HEK293 (cell line): ENCODE measurements at regions not wholly inside any gene's neighbourhood (a gene's known extent, or its start where the extent isn't known, plus 50 kb on each side); places are given as distances from the start of the nearest gene placed in this dataset.

Experiments
- CTCF ChIA-PET: fragments of 350-600 bp; formaldehyde crosslinking; extraction: SDS; loops from one replicate; lab custom pipeline; 2021; ENCODE audit warnings: antibody characterized with exemption; lab: Yijun Ruan, JAX
- POLR2A ChIA-PET: fragments of 300-600 bp; formaldehyde crosslinking; extraction: SDS; loops from one replicate; lab custom pipeline; 2020; ENCODE audit warnings: antibody characterized with exemption, inconsistent platforms; lab: Yijun Ruan, JAX
- H3K27ac ChIP-seq: fragments of 200-500 bp; sonication (Bioruptor generic); 2 replicates; pipeline ENCODE4 v1.5.1; 2014; ENCODE audit warnings: low read depth, low read length, control low read depth, inconsistent platforms; ENCODE audit errors: extremely low read depth
- H3K36me3 ChIP-seq, 2 experiments: fragments of 200-500 bp in 1 of 2; sonication (Bioruptor generic) in 1 of 2; 1 replicate in 1 of 2; 2 replicates in 1 of 2; pipeline ENCODE4 v1.5.1; 2014 to 2017; ENCODE audit warnings: inconsistent platforms in 2 of 2, low read length in 2 of 2; ENCODE audit not compliant: control insufficient read depth in 2 of 2, insufficient read depth in 1 of 2
- H3K4me1 ChIP-seq: fragments of 200-500 bp; sonication (Bioruptor generic); 2 replicates; pipeline ENCODE4 v1.5.1; 2014; ENCODE audit warnings: mild to moderate bottlenecking, low read length, inconsistent platforms; ENCODE audit not compliant: control insufficient read depth, insufficient read depth
- H3K4me3 ChIP-seq: 2 replicates; pipeline ENCODE4 v1.5.1; 2011; ENCODE audit warnings: low read depth, mild to moderate bottlenecking, control low read depth, low read length, moderate library complexity
- H3K9me3 ChIP-seq: fragments of 200-500 bp; sonication (Bioruptor generic); 2 replicates; pipeline ENCODE4 v1.5.1; 2014; ENCODE audit warnings: low read depth, low read length, inconsistent platforms; ENCODE audit not compliant: control insufficient read depth, insufficient read depth
- GLIS1 ChIP-seq: fragments of 450-650 bp; formaldehyde crosslinking; IDR thresholded peaks from 2 replicates; pipeline ENCODE4 v1.5.1; 2016; ENCODE audit warnings: missing biosample characterization, missing genetic modification characterization
- GLIS2 ChIP-seq: fragments of 450-650 bp; formaldehyde crosslinking; IDR thresholded peaks from 2 replicates; pipeline ENCODE4 v1.5.1; 2016; ENCODE audit warnings: missing biosample characterization, missing genetic modification characterization
- IKZF3 ChIP-seq: fragments of 450-650 bp; IDR thresholded peaks from 2 replicates; pipeline ENCODE4 v1.5.0; 2018; ENCODE audit warnings: missing biosample characterization, mild to moderate bottlenecking, missing genetic modification characterization, moderate library complexity
- OSR2 ChIP-seq: fragments of 450-650 bp; formaldehyde crosslinking; IDR thresholded peaks from 2 replicates; pipeline ENCODE4 v1.5.1; 2016; ENCODE audit warnings: missing biosample characterization, missing genetic modification characterization
- YY2 ChIP-seq: fragments of 450-650 bp; formaldehyde crosslinking; IDR thresholded peaks from 2 replicates; pipeline ENCODE4 v1.5.1; 2016; ENCODE audit warnings: missing biosample characterization, missing genetic modification characterization
- ZEB2 ChIP-seq: fragments of 450-650 bp; formaldehyde crosslinking; IDR thresholded peaks from 2 replicates; pipeline ENCODE4 v1.5.1; 2016; ENCODE audit warnings: missing biosample characterization, missing genetic modification characterization
- ZNF280C ChIP-seq: fragments of 450-650 bp; formaldehyde crosslinking; IDR thresholded peaks from 2 replicates; pipeline ENCODE4 v1.5.1; 2016; ENCODE audit warnings: missing biosample characterization, missing genetic modification characterization
- ZNF350 ChIP-seq: fragments of 450-650 bp; formaldehyde crosslinking; IDR thresholded peaks from 2 replicates; pipeline ENCODE4 v1.5.0; 2017; ENCODE audit warnings: missing biosample characterization, mild to moderate bottlenecking, missing genetic modification characterization
- ZNF404 ChIP-seq: fragments of 450-650 bp; formaldehyde crosslinking; IDR thresholded peaks from 2 replicates; pipeline ENCODE4 v1.5.1; 2017; ENCODE audit warnings: missing biosample characterization, missing genetic modification characterization
- ZNF473 ChIP-seq: fragments of 450-650 bp; formaldehyde crosslinking; IDR thresholded peaks from 2 replicates; pipeline ENCODE4 v1.5.1; 2017; ENCODE audit warnings: missing biosample characterization, missing genetic modification characterization
- ZNF530 ChIP-seq: fragments of 450-650 bp; formaldehyde crosslinking; IDR thresholded peaks from 2 replicates; pipeline ENCODE4 v1.5.1; 2016; ENCODE audit warnings: low read depth, missing biosample characterization, missing genetic modification characterization
- ZNF561 ChIP-seq: fragments of 450-650 bp; IDR thresholded peaks from 2 replicates; pipeline ENCODE4 v1.5.1; 2018; ENCODE audit warnings: missing biosample characterization, missing genetic modification characterization, borderline replicate concordance
- ZNF830 ChIP-seq: fragments of 450-650 bp; IDR thresholded peaks from 2 replicates; pipeline ENCODE4 v1.5.0; 2018; ENCODE audit warnings: missing biosample characterization, missing genetic modification characterization, low read depth, mild to moderate bottlenecking, moderate library complexity
- TF ChIP-seq, protein P1 (sequence below): fragments of 450-650 bp; formaldehyde crosslinking; IDR thresholded peaks from 2 replicates; pipeline ENCODE4 v1.5.1; 2016; ENCODE audit warnings: missing biosample characterization, missing genetic modification characterization
- TF ChIP-seq, protein P2 (sequence below): fragments of 450-650 bp; formaldehyde crosslinking; IDR thresholded peaks from 2 replicates; pipeline ENCODE4 v1.5.1; 2016; ENCODE audit warnings: missing biosample characterization, missing genetic modification characterization
- TF ChIP-seq, protein P3 (sequence below): IDR thresholded peaks from 2 replicates; pipeline ENCODE4 v1.6.1; 2011; ENCODE audit warnings: mild to moderate bottlenecking, low read depth, low read length, borderline replicate concordance
- TF ChIP-seq, protein P4 (sequence below): fragments of 450-650 bp; formaldehyde crosslinking; IDR thresholded peaks from 2 replicates; pipeline ENCODE4 v1.5.1; 2016; ENCODE audit warnings: missing biosample characterization, missing genetic modification characterization

DNA sequence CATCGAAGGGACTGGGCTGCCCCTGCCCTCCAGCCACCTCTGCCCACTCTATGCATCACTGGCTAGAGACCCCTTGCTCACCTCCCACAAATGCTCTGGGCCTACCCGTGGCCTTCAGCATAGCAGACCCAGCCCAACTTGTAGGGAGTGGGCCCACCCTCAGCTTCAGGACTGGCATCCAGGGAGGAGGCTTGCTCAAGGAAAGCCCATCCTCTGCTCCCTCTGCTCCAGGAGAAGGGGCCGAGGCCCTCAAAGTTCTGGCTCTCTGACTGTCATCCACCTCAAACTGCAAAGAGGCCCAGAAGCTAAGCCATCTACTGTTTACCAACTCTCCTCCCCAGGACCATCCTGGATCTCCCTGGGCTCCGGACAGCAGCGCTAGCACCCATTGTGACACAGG lies 84.5 kb downstream of the C5orf15 start (continued):
- TF ChIP-seq, protein P1, sequence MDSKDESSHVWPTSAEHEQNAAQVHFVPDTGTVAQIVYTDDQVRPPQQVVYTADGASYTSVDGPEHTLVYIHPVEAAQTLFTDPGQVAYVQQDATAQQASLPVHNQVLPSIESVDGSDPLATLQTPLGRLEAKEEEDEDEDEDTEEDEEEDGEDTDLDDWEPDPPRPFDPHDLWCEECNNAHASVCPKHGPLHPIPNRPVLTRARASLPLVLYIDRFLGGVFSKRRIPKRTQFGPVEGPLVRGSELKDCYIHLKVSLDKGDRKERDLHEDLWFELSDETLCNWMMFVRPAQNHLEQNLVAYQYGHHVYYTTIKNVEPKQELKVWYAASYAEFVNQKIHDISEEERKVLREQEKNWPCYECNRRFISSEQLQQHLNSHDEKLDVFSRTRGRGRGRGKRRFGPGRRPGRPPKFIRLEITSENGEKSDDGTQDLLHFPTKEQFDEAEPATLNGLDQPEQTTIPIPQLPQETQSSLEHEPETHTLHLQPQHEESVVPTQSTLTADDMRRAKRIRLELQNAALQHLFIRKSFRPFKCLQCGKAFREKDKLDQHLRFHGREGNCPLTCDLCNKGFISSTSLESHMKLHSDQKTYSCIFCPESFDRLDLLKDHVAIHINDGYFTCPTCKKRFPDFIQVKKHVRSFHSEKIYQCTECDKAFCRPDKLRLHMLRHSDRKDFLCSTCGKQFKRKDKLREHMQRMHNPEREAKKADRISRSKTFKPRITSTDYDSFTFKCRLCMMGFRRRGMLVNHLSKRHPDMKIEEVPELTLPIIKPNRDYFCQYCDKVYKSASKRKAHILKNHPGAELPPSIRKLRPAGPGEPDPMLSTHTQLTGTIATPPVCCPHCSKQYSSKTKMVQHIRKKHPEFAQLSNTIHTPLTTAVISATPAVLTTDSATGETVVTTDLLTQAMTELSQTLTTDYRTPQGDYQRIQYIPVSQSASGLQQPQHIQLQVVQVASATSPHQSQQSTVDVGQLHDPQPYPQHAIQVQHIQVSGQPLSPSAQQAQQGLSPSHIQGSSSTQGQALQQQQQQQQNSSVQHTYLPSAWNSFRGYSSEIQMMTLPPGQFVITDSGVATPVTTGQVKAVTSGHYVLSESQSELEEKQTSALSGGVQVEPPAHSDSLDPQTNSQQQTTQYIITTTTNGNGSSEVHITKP (tag by site-specific recombination): no peak
- TF ChIP-seq ZEB2 (tag by site-specific recombination): no peak
- TF ChIP-seq YY2: no peak
- TF ChIP-seq ZNF830: no peak
- no peak for TF ChIP-seq ZNF561
- TF ChIP-seq ZNF280C (tag by site-specific recombination): no peak

DNA sequence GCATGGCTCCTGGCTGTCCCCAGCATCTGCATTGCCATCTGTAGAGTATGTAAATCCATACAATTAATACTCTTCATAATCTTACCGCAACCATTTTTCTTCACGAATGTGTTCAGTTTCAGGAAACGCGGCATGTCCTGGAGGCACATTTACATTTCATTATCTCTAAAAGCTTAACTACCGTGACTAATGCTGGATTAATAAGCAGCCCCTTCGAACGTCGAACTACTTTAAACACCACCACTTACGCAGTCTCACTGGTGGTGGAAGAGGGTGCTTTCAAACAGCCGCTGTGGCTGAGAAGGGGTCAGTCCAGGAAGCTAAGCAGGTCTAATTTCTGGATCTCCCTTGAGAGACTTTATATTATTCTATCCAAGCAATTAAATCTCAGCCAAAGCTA lies 85.6 kb downstream of the C5orf15 start:
- Histone ChIP-seq H3K27ac (no peak overlapping the region), H3K4me3 (no peak overlapping the region), H3K9me3 (no peaks in the 10 kb centered on the region), H3K4me1 (peaks cover 5% of the 10 kb centered on the region), H3K36me3 (no peaks in the 10 kb centered on the region)
- ChIA-PET POLR2A (no interaction called here), CTCF (interaction anchor here (0.7 to 0.9 kb wide), 2 partner anchors 13 to 14 kb away, joined by 3 read pairs; no protein-coding TSS in a partner anchor)
- TF ChIP-seq OSR2: 0 out of 2 replicates have a peak, but pooled peaks have one; percentile 11
- TF ChIP-seq, protein P2, sequence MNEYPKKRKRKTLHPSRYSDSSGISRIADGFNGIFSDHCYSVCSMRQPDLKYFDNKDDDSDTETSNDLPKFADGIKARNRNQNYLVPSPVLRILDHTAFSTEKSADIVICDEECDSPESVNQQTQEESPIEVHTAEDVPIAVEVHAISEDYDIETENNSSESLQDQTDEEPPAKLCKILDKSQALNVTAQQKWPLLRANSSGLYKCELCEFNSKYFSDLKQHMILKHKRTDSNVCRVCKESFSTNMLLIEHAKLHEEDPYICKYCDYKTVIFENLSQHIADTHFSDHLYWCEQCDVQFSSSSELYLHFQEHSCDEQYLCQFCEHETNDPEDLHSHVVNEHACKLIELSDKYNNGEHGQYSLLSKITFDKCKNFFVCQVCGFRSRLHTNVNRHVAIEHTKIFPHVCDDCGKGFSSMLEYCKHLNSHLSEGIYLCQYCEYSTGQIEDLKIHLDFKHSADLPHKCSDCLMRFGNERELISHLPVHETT: no peak

DNA sequence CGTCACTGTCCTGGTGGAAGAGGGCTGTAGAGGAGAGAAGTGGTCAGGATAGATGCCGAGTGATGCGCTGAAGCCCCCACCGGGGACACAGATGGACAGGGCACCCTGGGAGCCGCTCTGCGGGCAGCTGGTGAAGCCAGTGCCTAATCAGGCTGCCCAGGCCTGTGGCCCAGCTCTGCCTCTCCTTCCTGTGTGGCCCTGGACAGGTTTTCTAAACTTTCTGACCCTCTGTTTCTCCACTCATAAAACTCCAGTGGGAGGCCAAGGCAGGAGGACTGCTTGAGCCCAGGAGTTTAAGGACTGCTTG lies 86.1 kb downstream of the C5orf15 start:
- TF ChIP-seq GLIS2 (tag by site-specific recombination): no peak
- TF ChIP-seq ZNF404 (tag by site-specific recombination): no peak
- no peak for TF ChIP-seq GLIS1 (tag by site-specific recombination)
- ChIA-PET POLR2A (no interaction called here), CTCF (interaction anchor here (0.9 kb wide), 1 partner anchor 14 kb away, joined by 3 read pairs; no protein-coding TSS in a partner anchor)
- H3K27ac ChIP-seq: no peak overlapping the region
- H3K4me1 ChIP-seq: peaks cover 5% of the 10 kb centered on the region
- no peaks in the 10 kb centered on the region for H3K9me3 ChIP-seq
- H3K4me3 ChIP-seq: no peak overlapping the region
- no peaks in the 10 kb centered on the region for H3K36me3 ChIP-seq

- POLR2A ChIA-PET: no interaction called here
- Histone ChIP-seq H3K27ac (no peak overlapping the region), H3K9me3 (no peaks in the 10 kb centered on the region), H3K36me3 (no peaks in the 10 kb centered on the region), H3K4me3 (no peak overlapping the region), H3K4me1 (peaks cover 5% of the 10 kb centered on the region)
- CTCF ChIA-PET: interaction anchor here (0.5 to 0.9 kb wide), 2 partner anchors 13 to 79 kb away, joined by 3 to 4 read pairs; no protein-coding TSS in a partner anchor
- TF ChIP-seq ZNF473 (no peak), IKZF3 (tag by site-specific recombination) (no peak), ZNF350 (tag by site-specific recombination) (no peak), ZNF530 (no peak)
- TF ChIP-seq, protein P3, sequence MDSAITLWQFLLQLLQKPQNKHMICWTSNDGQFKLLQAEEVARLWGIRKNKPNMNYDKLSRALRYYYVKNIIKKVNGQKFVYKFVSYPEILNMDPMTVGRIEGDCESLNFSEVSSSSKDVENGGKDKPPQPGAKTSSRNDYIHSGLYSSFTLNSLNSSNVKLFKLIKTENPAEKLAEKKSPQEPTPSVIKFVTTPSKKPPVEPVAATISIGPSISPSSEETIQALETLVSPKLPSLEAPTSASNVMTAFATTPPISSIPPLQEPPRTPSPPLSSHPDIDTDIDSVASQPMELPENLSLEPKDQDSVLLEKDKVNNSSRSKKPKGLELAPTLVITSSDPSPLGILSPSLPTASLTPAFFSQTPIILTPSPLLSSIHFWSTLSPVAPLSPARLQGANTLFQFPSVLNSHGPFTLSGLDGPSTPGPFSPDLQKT: no peak
- TF ChIP-seq, protein P4, sequence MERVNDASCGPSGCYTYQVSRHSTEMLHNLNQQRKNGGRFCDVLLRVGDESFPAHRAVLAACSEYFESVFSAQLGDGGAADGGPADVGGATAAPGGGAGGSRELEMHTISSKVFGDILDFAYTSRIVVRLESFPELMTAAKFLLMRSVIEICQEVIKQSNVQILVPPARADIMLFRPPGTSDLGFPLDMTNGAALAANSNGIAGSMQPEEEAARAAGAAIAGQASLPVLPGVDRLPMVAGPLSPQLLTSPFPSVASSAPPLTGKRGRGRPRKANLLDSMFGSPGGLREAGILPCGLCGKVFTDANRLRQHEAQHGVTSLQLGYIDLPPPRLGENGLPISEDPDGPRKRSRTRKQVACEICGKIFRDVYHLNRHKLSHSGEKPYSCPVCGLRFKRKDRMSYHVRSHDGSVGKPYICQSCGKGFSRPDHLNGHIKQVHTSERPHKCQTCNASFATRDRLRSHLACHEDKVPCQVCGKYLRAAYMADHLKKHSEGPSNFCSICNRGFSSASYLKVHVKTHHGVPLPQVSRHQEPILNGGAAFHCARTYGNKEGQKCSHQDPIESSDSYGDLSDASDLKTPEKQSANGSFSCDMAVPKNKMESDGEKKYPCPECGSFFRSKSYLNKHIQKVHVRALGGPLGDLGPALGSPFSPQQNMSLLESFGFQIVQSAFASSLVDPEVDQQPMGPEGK (tag by site-specific recombination): no peak
Measured at GRCh38 chr5:133881576-133882388, 86.6 kb downstream of the C5orf15 start.
